Liver (tissue), 3 donors: ENCODE measurements at regions not wholly inside any gene's neighbourhood (a gene's known extent, or its start where the extent isn't known, plus 50 kb on each side); places are given as distances from the start of the nearest gene placed in this dataset.
"Not testable (repeated sequence)": the region's sequence is repeated elsewhere in the genome, so short reads cannot be mapped to it uniquely, and the experiment has no call there.

Experiments used
- CTCF ChIP-seq: fragments of 150-350 bp; IDR thresholded peaks from 2 replicates; pipeline ENCODE4 v1.5.1; 2017; ENCODE audit warnings: improper control_type of control experiment, low read depth, low read length; ENCODE audit not compliant: missing input control
- FOXA2 ChIP-seq: IDR thresholded peaks from 2 replicates; pipeline ENCODE4 v1.6.1; 2016; ENCODE audit warnings: antibody characterized with exemption
- GABPA ChIP-seq, 2 donors: IDR thresholded peaks in 1 of 2; conservative IDR thresholded peaks in 1 of 2; 2 replicates each; pipeline ENCODE4 v1.6.1; 2016; ENCODE audit warnings: antibody characterized with exemption in 2 of 2, mild to moderate bottlenecking in 1 of 2, moderate library complexity in 1 of 2
- JUND ChIP-seq, 2 donors: IDR thresholded peaks; 2 replicates each; pipeline ENCODE4 v1.6.1; 2016; ENCODE audit warnings: antibody characterized with exemption in 2 of 2
- MAX ChIP-seq: IDR thresholded peaks from 2 replicates; pipeline ENCODE4 v1.6.1; 2016; ENCODE audit warnings: antibody characterized with exemption
- REST ChIP-seq: IDR thresholded peaks from 2 replicates; pipeline ENCODE4 v1.6.1; 2016; ENCODE audit warnings: antibody characterized with exemption, mild to moderate bottlenecking
- RXRA ChIP-seq, 2 donors: IDR thresholded peaks; 2 replicates each; pipeline ENCODE4 v1.6.1; 2017 to 2018; ENCODE audit warnings: antibody characterized with exemption in 2 of 2, mild to moderate bottlenecking in 1 of 2
- SP1 ChIP-seq: IDR thresholded peaks from 2 replicates; pipeline ENCODE4 v1.6.1; 2018; ENCODE audit warnings: antibody characterized with exemption, mild to moderate bottlenecking
- TAF1 ChIP-seq: conservative IDR thresholded peaks from 2 replicates; pipeline ENCODE4 v1.6.1; 2016; ENCODE audit warnings: antibody characterized with exemption, mild to moderate bottlenecking
- YY1 ChIP-seq: IDR thresholded peaks from 2 replicates; pipeline ENCODE4 v1.6.1; 2016; ENCODE audit warnings: antibody characterized with exemption, mild to moderate bottlenecking
- ZBTB33 ChIP-seq: IDR thresholded peaks from 2 replicates; pipeline ENCODE4 v1.6.1; 2016; ENCODE audit warnings: antibody characterized with exemption
- donor health status: healthy.
- donor health status: healthy.

GRCh38 chr6:57815826-57816225 is 498.4 kb downstream of the PRIM2 start:
- not testable (repeated sequence) for TF ChIP-seq SP1; FOXA2; RXRA (IDR thresholded peaks at IDR 0.05); CTCF; REST; ZBTB33; MAX; YY1; TAF1; JUND (IDR thresholded peaks at IDR 0.05); GABPA (IDR thresholded peaks at IDR 0.05 in 1 of 2, conservative IDR thresholded peaks at IDR 0.05 in 1 of 2)
